GM12878 (cell line): ENCODE measurements at regions not wholly inside any gene's neighbourhood (a gene's known extent, or its start where the extent isn't known, plus 50 kb on each side); places are given as distances from the start of the nearest gene placed in this dataset.

Source experiments
- ATAC-seq: fragments of 200-7000 bp; cut with Tn5 transposase; 3 replicates; pipeline ENCODE4 v1.9.1; 2020; ENCODE audit warnings: mild to moderate bottlenecking, moderate library complexity
- BruUV-seq: library from RNA; stranded (reverse); fragments of 400-500 nt; replicated peaks from 2 replicates; lab custom pipeline; 2021; lab: Mats Ljungman, UMichigan
- CTCF ChIA-PET: fragments of 300-600 bp; sonication (Branson Sonifier 250); formaldehyde crosslinking; extraction: SDS; loops from one replicate; lab custom pipeline; 2021; ENCODE audit warnings: inconsistent platforms; lab: Yijun Ruan, JAX
- POLR2A ChIA-PET: fragments of 350-600 bp; formaldehyde crosslinking; extraction: SDS; loops from one replicate; lab custom pipeline; 2021; ENCODE audit warnings: inconsistent platforms; lab: Charles Lee
- RAD21 ChIA-PET: fragments of 300-600 bp; sonication (Branson Sonifier 250); formaldehyde crosslinking; loops from one replicate; lab custom pipeline; 2023; ENCODE audit warnings: antibody characterized with exemption; ENCODE audit not compliant: unreplicated experiment; lab: Charles Lee
- SMC1A ChIA-PET: fragments of 300-600 bp; sonication (Branson Sonifier 250); formaldehyde crosslinking; loops from one replicate; lab custom pipeline; 2023; ENCODE audit not compliant: unreplicated experiment, uncharacterized antibody; lab: Charles Lee
- DNase-seq: peaks from one replicate; pipeline ENCODE4 v3.0.0-alpha.2; 2011; ENCODE audit warnings: low read depth, low spot score
- FAIRE-seq: peaks from 3 replicates; lab custom pipeline; 2011; peaks lifted over from hg19 to GRCh38; lab: Jason Lieb, UNC
- H2AFZ ChIP-seq: 2 replicates; pipeline ENCODE4 v1.6.0; 2011; ENCODE audit warnings: low read depth, low read length, control low read depth; ENCODE audit not compliant: control insufficient read depth
- H3K27ac ChIP-seq: 2 replicates; pipeline ENCODE4 v1.5.1; 2011; ENCODE audit warnings: control low read depth; ENCODE audit not compliant: control insufficient read depth, insufficient read depth
- H3K27me3 ChIP-seq, 2 experiments: replicated peaks in 1 of 2; 2 replicates each; pipeline versions ENCODE4 v1.6.0 to v1.6.1; 2011; ENCODE audit warnings: low read length in 1 of 2; ENCODE audit not compliant: control insufficient read depth in 2 of 2, insufficient read depth in 2 of 2
- H3K36me3 ChIP-seq, 2 experiments: 2 replicates each; pipeline ENCODE4 v1.5.1; 2011; ENCODE audit warnings: low read length in 1 of 2; ENCODE audit not compliant: control insufficient read depth in 2 of 2, insufficient read depth in 2 of 2
- H3K4me1 ChIP-seq: 2 replicates; pipeline ENCODE4 v1.6.1; 2011; ENCODE audit warnings: mild to moderate bottlenecking, low read length, moderate library complexity, mixed read lengths; ENCODE audit not compliant: control insufficient read depth, insufficient read depth
- H3K4me2 ChIP-seq: 2 replicates; pipeline ENCODE4 v1.6.0; 2011; ENCODE audit warnings: control low read depth; ENCODE audit not compliant: control insufficient read depth, insufficient read depth
- H3K4me3 ChIP-seq: fragments of 200-600 bp; sonication (generic); 2 replicates; pipeline ENCODE4 v1.5.1; 2016
- H3K79me2 ChIP-seq: 2 replicates; pipeline ENCODE4 v1.6.0; 2011; ENCODE audit warnings: low read length; ENCODE audit not compliant: control insufficient read depth, insufficient read depth
- H3K9ac ChIP-seq: 2 replicates; pipeline ENCODE4 v1.8.0; 2011; ENCODE audit warnings: low read length, control low read depth, mixed read lengths; ENCODE audit not compliant: control insufficient read depth, insufficient read depth
- H3K9me3 ChIP-seq: replicated peaks from 3 replicates; pipeline ENCODE4 v1.5.1; 2011; ENCODE audit warnings: mild to moderate bottlenecking, low read length; ENCODE audit not compliant: control insufficient read depth, insufficient read depth
- H4K20me1 ChIP-seq: 2 replicates; pipeline ENCODE4 v1.6.0; 2011; ENCODE audit not compliant: control insufficient read depth, insufficient read depth
- BCL11A ChIP-seq: IDR thresholded peaks from 2 replicates; pipeline ENCODE4 v1.6.1; 2011; ENCODE audit warnings: low read depth, low read length
- BMI1 ChIP-seq: fragments of 450-650 bp; IDR thresholded peaks from 2 replicates; pipeline ENCODE4 v1.6.1; 2016; ENCODE audit warnings: mild to moderate bottlenecking, moderate library complexity, borderline replicate concordance
- CBX3 ChIP-seq: fragments of 200-600 bp; sonication (generic); IDR thresholded peaks from 2 replicates; pipeline ENCODE4 v1.6.1; 2016; ENCODE audit warnings: low read depth, borderline replicate concordance
- FOXM1 ChIP-seq: IDR thresholded peaks from 2 replicates; pipeline ENCODE4 v1.6.1; 2012; ENCODE audit warnings: low read depth, mild to moderate bottlenecking, inconsistent platforms, low read length, moderate library complexity
- HDAC6 ChIP-seq: fragments of 200-600 bp; sonication (generic); IDR thresholded peaks from one replicate; pipeline ENCODE4 v1.8.0; 2017; ENCODE audit warnings: antibody characterized with exemption; ENCODE audit not compliant: unreplicated experiment
- IKZF2 ChIP-seq, 2 experiments: fragments of 450-650 bp; IDR thresholded peaks; 2 replicates each; pipeline ENCODE4 v1.6.1; 2017; ENCODE audit warnings: mild to moderate bottlenecking in 2 of 2, moderate library complexity in 2 of 2
- NFXL1 ChIP-seq: fragments of 450-650 bp; IDR thresholded peaks from 2 replicates; pipeline ENCODE4 v1.6.1; 2017; ENCODE audit warnings: antibody characterized with exemption, mild to moderate bottlenecking, borderline replicate concordance
- PBX3 ChIP-seq: IDR thresholded peaks from 2 replicates; pipeline ENCODE4 v1.6.1; 2011; ENCODE audit warnings: mild to moderate bottlenecking, low read depth, low read length, moderate library complexity; ENCODE audit not compliant: insufficient replicate concordance
- POLR2AphosphoS5 ChIP-seq: IDR thresholded peaks from 2 replicates; pipeline ENCODE4 v1.6.1; 2011; ENCODE audit warnings: mild to moderate bottlenecking, low read length, inconsistent platforms
- SMC3 ChIP-seq: IDR thresholded peaks from 2 replicates; pipeline ENCODE4 v1.6.1; 2011; ENCODE audit warnings: low read length, improper control_type of control experiment, borderline replicate concordance
- WGBS: methylation state at CpG from one replicate; pipeline ENCODE4 v1.1.6; 2016; ENCODE audit warnings: low lambda C conversion rate; ENCODE audit not compliant: insufficient replicate concordance, insufficient coverage; ENCODE audit errors: missing lambda C conversion rate; 5-methylcytosine and 5-hydroxymethylcytosine counted together
- in situ Hi-C: fragments of 300-500 bp; cut with MboI; formaldehyde crosslinking; loops from 9 replicates; pipeline ENCODE4 v1.14.3; 2018; ENCODE audit warnings: mixed read lengths
- intact Hi-C: fragments of 100-400 bp; cut with micrococcal nuclease; formaldehyde crosslinking; loops from one replicate; pipeline ENCODE4 v1.14.2; 2022; ENCODE audit not compliant: unreplicated experiment
- TF ChIP-seq, protein P1 (sequence below): fragments of 450-650 bp; IDR thresholded peaks from 2 replicates; pipeline ENCODE4 v1.6.1; 2017; ENCODE audit warnings: low read depth, mild to moderate bottlenecking, moderate library complexity
- TF ChIP-seq, protein P2 (sequence below): fragments of 450-650 bp; IDR thresholded peaks from 2 replicates; pipeline ENCODE4 v1.6.1; 2018; ENCODE audit warnings: mild to moderate bottlenecking, low read depth, moderate library complexity; ENCODE audit not compliant: partially characterized antibody

DNA sequence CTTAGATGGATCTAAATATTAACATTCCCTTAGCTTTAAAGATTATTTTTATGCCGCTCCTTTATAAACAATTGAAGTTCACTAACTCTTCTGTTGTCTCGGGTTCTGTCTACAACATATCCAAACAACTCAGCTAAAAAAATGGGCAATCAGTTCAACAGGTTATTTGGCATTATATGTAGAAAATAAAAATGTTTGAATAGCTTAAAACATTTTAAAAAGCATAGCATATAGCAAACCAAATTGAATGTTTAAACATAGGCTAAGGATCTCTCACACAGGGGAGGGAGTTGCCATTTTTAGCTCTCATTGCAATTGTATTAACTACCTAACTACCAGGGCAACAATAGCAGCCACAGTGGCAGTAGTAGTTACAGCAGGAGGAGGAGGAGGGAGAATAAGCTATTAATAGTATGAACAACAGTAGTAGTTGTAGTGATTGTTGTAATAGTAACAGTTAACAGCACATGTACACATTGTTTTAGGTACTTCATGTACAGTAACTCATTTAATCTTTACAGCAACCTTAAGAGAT lies 404.2 kb downstream of the KCNRG start:
- RAD21 ChIA-PET = no interaction called here
- no peak overlapping the region for H2AFZ ChIP-seq
- FAIRE-seq (no peak), ATAC-seq (no peak), DNase-seq (no peak)
- CTCF ChIA-PET = no interaction called here
- POLR2A ChIA-PET = interaction anchor here (0.6 kb wide), 1 partner anchor 61 kb away, joined by 3 read pairs; no protein-coding TSS in a partner anchor
- H3K36me3 ChIP-seq = no peaks in the 10 kb centered on the region
- no peak overlapping the region for H3K4me3 ChIP-seq
- in situ Hi-C loops (no loop called here), intact Hi-C loops (no loop called here)
- H4K20me1 ChIP-seq = no peaks in the 10 kb centered on the region
- TF ChIP-seq NFXL1 = no peak
- TF ChIP-seq, protein P1, sequence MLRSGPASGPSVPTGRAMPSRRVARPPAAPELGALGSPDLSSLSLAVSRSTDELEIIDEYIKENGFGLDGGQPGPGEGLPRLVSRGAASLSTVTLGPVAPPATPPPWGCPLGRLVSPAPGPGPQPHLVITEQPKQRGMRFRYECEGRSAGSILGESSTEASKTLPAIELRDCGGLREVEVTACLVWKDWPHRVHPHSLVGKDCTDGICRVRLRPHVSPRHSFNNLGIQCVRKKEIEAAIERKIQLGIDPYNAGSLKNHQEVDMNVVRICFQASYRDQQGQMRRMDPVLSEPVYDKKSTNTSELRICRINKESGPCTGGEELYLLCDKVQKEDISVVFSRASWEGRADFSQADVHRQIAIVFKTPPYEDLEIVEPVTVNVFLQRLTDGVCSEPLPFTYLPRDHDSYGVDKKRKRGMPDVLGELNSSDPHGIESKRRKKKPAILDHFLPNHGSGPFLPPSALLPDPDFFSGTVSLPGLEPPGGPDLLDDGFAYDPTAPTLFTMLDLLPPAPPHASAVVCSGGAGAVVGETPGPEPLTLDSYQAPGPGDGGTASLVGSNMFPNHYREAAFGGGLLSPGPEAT = no peak
- TF ChIP-seq BMI1 = no peak
- H3K4me2 ChIP-seq = no peak overlapping the region
- no peaks in the 10 kb centered on the region for H3K4me1 ChIP-seq
- SMC1A ChIA-PET = interaction anchor here (0.6 to 0.7 kb wide), 3 partner anchors 9 to 380 kb away, joined by 3 read pairs; no protein-coding TSS in a partner anchor
- no TSS peak for BruUV-seq
- no peak overlapping the region for H3K27ac ChIP-seq
- WGBS = 58% methylated on average over 2 of the region's 2 CpGs
- H3K79me2 ChIP-seq = no peaks in the 10 kb centered on the region
- no peaks in the 10 kb centered on the region for H3K27me3 ChIP-seq
- H3K9ac ChIP-seq = no peak overlapping the region
- H3K9me3 ChIP-seq = no peaks in the 10 kb centered on the region; the same call in 2 of the 3 replicates

DNA sequence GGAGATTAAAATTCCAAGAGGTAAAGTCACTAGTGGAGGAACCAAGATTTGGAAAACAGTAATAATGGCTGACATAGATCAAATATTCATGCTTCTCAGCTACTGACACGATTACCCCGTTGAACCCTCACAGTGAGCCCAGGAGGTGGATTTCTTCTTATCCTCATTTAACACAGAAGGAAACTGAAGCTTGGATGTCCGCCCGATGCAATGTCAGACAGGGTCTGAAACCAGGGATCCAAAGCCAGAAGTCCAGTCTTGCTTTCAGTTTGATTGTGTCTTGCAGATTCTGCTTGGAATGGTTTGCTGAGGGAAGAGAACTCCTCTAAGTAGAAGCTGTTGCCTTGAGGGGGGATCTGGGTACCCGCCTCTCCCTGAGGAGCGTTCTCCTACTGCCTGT lies 404.7 kb downstream of the KCNRG start:
- POLR2A ChIA-PET = no interaction called here
- H3K9me3 ChIP-seq = no peaks in the 10 kb centered on the region; the same call in 2 of the 3 replicates
- CTCF ChIA-PET = no interaction called here
- TF ChIP-seq POLR2AphosphoS5 (no peak), PBX3 (no peak), SMC3 (no peak), BCL11A (no peak), CBX3 (no peak), HDAC6 (no peak), FOXM1 (no peak), IKZF2 (IDR thresholded peaks at IDR 0.05) (no peak)
- TF ChIP-seq, protein P2, sequence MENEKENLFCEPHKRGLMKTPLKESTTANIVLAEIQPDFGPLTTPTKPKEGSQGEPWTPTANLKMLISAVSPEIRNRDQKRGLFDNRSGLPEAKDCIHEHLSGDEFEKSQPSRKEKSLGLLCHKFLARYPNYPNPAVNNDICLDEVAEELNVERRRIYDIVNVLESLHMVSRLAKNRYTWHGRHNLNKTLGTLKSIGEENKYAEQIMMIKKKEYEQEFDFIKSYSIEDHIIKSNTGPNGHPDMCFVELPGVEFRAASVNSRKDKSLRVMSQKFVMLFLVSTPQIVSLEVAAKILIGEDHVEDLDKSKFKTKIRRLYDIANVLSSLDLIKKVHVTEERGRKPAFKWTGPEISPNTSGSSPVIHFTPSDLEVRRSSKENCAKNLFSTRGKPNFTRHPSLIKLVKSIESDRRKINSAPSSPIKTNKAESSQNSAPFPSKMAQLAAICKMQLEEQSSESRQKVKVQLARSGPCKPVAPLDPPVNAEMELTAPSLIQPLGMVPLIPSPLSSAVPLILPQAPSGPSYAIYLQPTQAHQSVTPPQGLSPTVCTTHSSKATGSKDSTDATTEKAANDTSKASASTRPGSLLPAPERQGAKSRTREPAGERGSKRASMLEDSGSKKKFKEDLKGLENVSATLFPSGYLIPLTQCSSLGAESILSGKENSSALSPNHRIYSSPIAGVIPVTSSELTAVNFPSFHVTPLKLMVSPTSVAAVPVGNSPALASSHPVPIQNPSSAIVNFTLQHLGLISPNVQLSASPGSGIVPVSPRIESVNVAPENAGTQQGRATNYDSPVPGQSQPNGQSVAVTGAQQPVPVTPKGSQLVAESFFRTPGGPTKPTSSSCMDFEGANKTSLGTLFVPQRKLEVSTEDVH = no peak

More for the DNA sequence above, 404.7 kb downstream of the KCNRG start:
- H2AFZ ChIP-seq = no peak overlapping the region
- H3K27me3 ChIP-seq = no peaks in the 10 kb centered on the region
- no peak for DNase-seq
- BruUV-seq = no TSS peak
- H3K9ac ChIP-seq = no peak overlapping the region
- H3K4me2 ChIP-seq = no peak overlapping the region
- no peaks in the 10 kb centered on the region for H3K79me2 ChIP-seq
- no peak for FAIRE-seq
- SMC1A ChIA-PET = interaction anchor here (0.7 kb wide), 1 partner anchor 48 kb away, joined by 3 read pairs; no protein-coding TSS in a partner anchor
- in situ Hi-C loops (no loop called here), intact Hi-C loops (no loop called here)
- 48% methylated on average over 6 of the region's 6 CpGs for WGBS
- no peaks in the 10 kb centered on the region for H3K36me3 ChIP-seq
- no peak overlapping the region for H3K27ac ChIP-seq
- H3K4me1 ChIP-seq = no peaks in the 10 kb centered on the region
- no peaks in the 10 kb centered on the region for H4K20me1 ChIP-seq
- no peak for ATAC-seq
- no peak overlapping the region for H3K4me3 ChIP-seq
- RAD21 ChIA-PET = no interaction called here
